K562 (cell line): ENCODE measurements at regions not wholly inside any gene's neighbourhood (a gene's known extent, or its start where the extent isn't known, plus 50 kb on each side); places are given as distances from the start of the nearest gene placed in this dataset.

Experiments used
- ATAC-seq: fragments of 200-7000 bp; cut with Tn5 transposase; 3 replicates; pipeline ENCODE4 v1.9.1; 2020; ENCODE audit warnings: moderate library complexity
- BruUV-seq: library from RNA; stranded (reverse); fragments of 400-500 nt; replicated peaks from 2 replicates; lab custom pipeline; 2021; lab: Mats Ljungman, UMichigan
- CTCF ChIA-PET: fragments of 300-600 bp; formaldehyde crosslinking; extraction: SDS; loops from one replicate; lab custom pipeline; 2021; ENCODE audit warnings: low intra/inter-chr PET ratio; lab: Yijun Ruan, JAX
- POLR2A ChIA-PET: fragments of 300-600, 350-650 bp; sonication (Branson Sonifier 250); formaldehyde crosslinking; extraction: SDS; loops from one replicate; lab custom pipeline; 2021; ENCODE audit warnings: antibody characterized with exemption, inconsistent platforms; lab: Yijun Ruan, JAX
- DNase-seq, 4 experiments: peaks; one replicate each; pipeline versions ENCODE4 v3.0.0 to v3.0.0-alpha.2; 2011 to 2018; ENCODE audit warnings: low spot score in 3 of 4, mixed read lengths in 3 of 4; ENCODE audit errors: extremely low read depth in 1 of 4
- FAIRE-seq: peaks from 2 replicates; lab custom pipeline; 2011; peaks lifted over from hg19 to GRCh38; lab: Jason Lieb, UNC
- H2AFZ ChIP-seq: 2 replicates; pipeline ENCODE4 v1.6.0; 2011; ENCODE audit warnings: low read depth, low read length, control low read depth, inconsistent platforms
- H3K27ac ChIP-seq: fragments of 200-600 bp; 3 replicates; pipeline ENCODE4 v1.8.0; 2011; ENCODE audit warnings: low read depth, mild to moderate bottlenecking, control low read depth, inconsistent platforms, low read length, moderate library complexity, mixed read lengths; ENCODE audit errors: extremely low read depth
- H3K27me3 ChIP-seq, 2 experiments: fragments of 300-600 bp in 1 of 2; 2 replicates in 1 of 2; 3 replicates in 1 of 2; pipeline versions ENCODE4 v1.6.0 to v1.8.0; 2011; ENCODE audit warnings: inconsistent platforms in 2 of 2, low read length in 2 of 2, mild to moderate bottlenecking in 1 of 2, mixed read lengths in 1 of 2, moderate library complexity in 1 of 2; ENCODE audit not compliant: control insufficient read depth in 2 of 2, insufficient read depth in 2 of 2
- H3K36me3 ChIP-seq: fragments of 300-600 bp; 3 replicates; pipeline ENCODE4 v1.8.0; 2011; ENCODE audit warnings: mild to moderate bottlenecking, low read length, inconsistent platforms; ENCODE audit not compliant: control insufficient read depth, insufficient read depth
- H3K4me1 ChIP-seq, 2 experiments: fragments of 200-600 bp in 1 of 2; replicated peaks in 1 of 2; 2 replicates in 1 of 2; 3 replicates in 1 of 2; pipeline versions ENCODE4 v1.5.1 to v1.8.0; 2011; ENCODE audit warnings: inconsistent platforms in 2 of 2, low read length in 2 of 2, mild to moderate bottlenecking in 1 of 2, mixed read lengths in 1 of 2, moderate library complexity in 1 of 2; ENCODE audit not compliant: control insufficient read depth in 2 of 2, insufficient read depth in 2 of 2
- H3K4me2 ChIP-seq: 2 replicates; pipeline ENCODE4 v1.6.1; 2011; ENCODE audit warnings: low read length, control low read depth, inconsistent platforms, mixed read lengths; ENCODE audit not compliant: insufficient read depth
- H3K4me3 ChIP-seq: fragments of 200-600 bp; sonication (generic), shearing (Covaris generic); 2 replicates; pipeline ENCODE4 v1.5.1; 2016; ENCODE audit warnings: control low read depth, inconsistent platforms
- H3K79me2 ChIP-seq: fragments of 200-600 bp; 3 replicates; pipeline ENCODE4 v1.8.0; 2011; ENCODE audit warnings: low read length, inconsistent platforms; ENCODE audit not compliant: control insufficient read depth, insufficient read depth
- H3K9ac ChIP-seq, 2 experiments: 2 replicates each; pipeline versions ENCODE4 v1.6.0 to v1.6.1; 2011; ENCODE audit warnings: low read depth in 2 of 2, low read length in 2 of 2, control low read depth in 1 of 2, inconsistent platforms in 1 of 2, mild to moderate bottlenecking in 1 of 2, mixed read lengths in 1 of 2; ENCODE audit not compliant: insufficient read depth in 1 of 2
- H3K9me1 ChIP-seq: one replicate; pipeline ENCODE4 v1.6.0; 2011; ENCODE audit warnings: inconsistent platforms, mild to moderate bottlenecking, low read length, moderate library complexity; ENCODE audit not compliant: control insufficient read depth, insufficient read depth
- H3K9me3 ChIP-seq: replicated peaks from 2 replicates; pipeline ENCODE4 v1.5.1; 2011; ENCODE audit warnings: low read depth, low read length, inconsistent platforms; ENCODE audit not compliant: control insufficient read depth, insufficient read depth
- H4K20me1 ChIP-seq: replicated peaks from 2 replicates; pipeline ENCODE4 v1.6.1; 2011; ENCODE audit warnings: low read length, inconsistent platforms, mixed read lengths; ENCODE audit not compliant: control insufficient read depth, insufficient read depth
- EWSR1 ChIP-seq: fragments of 450-650 bp; IDR thresholded peaks from 2 replicates; pipeline ENCODE4 v1.6.1; 2018; ENCODE audit warnings: borderline replicate concordance, mild to moderate bottlenecking, low read depth, moderate library complexity; ENCODE audit not compliant: partially characterized antibody
- FOXA1 ChIP-seq: fragments of 450-650 bp; IDR thresholded peaks from 2 replicates; pipeline ENCODE4 v1.6.1; 2016; ENCODE audit warnings: mild to moderate bottlenecking, borderline replicate concordance
- KDM4B ChIP-seq, 2 experiments: fragments of 450-650 bp in 1 of 2; sonication (generic) in 1 of 2; IDR thresholded peaks; 2 replicates each; pipeline ENCODE4 v1.6.1; 2016 to 2017; ENCODE audit warnings: borderline replicate concordance in 2 of 2, antibody characterized with exemption in 1 of 2, low read depth in 1 of 2, mild to moderate bottlenecking in 1 of 2
- NCOA1 ChIP-seq: fragments of 450-650 bp; IDR thresholded peaks from 2 replicates; pipeline ENCODE4 v1.6.1; 2016; ENCODE audit warnings: low read depth
- NCOR1 ChIP-seq: fragments of 450-650 bp; IDR thresholded peaks from 2 replicates; pipeline ENCODE4 v1.6.1; 2016; ENCODE audit warnings: mild to moderate bottlenecking, moderate library complexity
- NR4A1 ChIP-seq, 2 experiments: fragments of 250-450 bp in 1 of 2; fragments of 450-650 bp in 1 of 2; sonication (Bioruptor Pico) in 1 of 2; IDR thresholded peaks; 2 replicates each; pipeline versions ENCODE4 v1.4.0 to v1.6.1; 2016 to 2020; ENCODE audit warnings: mild to moderate bottlenecking in 2 of 2, missing compliant biosample characterization in 1 of 2, missing genetic modification characterization in 1 of 2, moderate library complexity in 1 of 2
- NUFIP1 ChIP-seq: fragments of 450-650 bp; IDR thresholded peaks from 2 replicates; pipeline ENCODE4 v1.6.1; 2018; ENCODE audit not compliant: partially characterized antibody
- PTTG1 ChIP-seq: fragments of 450-650 bp; IDR thresholded peaks from 2 replicates; pipeline ENCODE4 v1.6.1; 2016; ENCODE audit warnings: low read depth, mild to moderate bottlenecking, missing genetic modification characterization, missing compliant biosample characterization
- RB1 ChIP-seq: fragments of 450-650 bp; IDR thresholded peaks from 2 replicates; pipeline ENCODE4 v1.6.1; 2017; ENCODE audit warnings: low read depth, mild to moderate bottlenecking
- ZNF239 ChIP-seq: fragments of 250-450 bp; sonication (Bioruptor Pico); IDR thresholded peaks from 2 replicates; pipeline ENCODE4 v1.4.0; 2020; ENCODE audit warnings: mild to moderate bottlenecking
- ZNF696 ChIP-seq: fragments of 250-450 bp; sonication (Bioruptor Pico); conservative IDR thresholded peaks from 2 replicates; pipeline ENCODE4 v1.4.0; 2020; ENCODE audit warnings: mild to moderate bottlenecking, moderate library complexity
- WGBS: fragments of 100-300 bp; shearing (Covaris generic); methylation state at CpG from one replicate; pipeline ENCODE4 v1.1.6; 2016; ENCODE audit warnings: low coverage, mixed read lengths; ENCODE audit not compliant: insufficient coverage; ENCODE audit errors: missing lambda C conversion rate; 5-methylcytosine and 5-hydroxymethylcytosine counted together
- in situ Hi-C: fragments of 300-500 bp; cut with MboI; formaldehyde crosslinking; loops from 4 replicates; pipeline ENCODE4 v1.15.0; 2018; ENCODE audit warnings: inconsistent platforms, mixed read lengths
- intact Hi-C: fragments of 100-400 bp; cut with micrococcal nuclease; formaldehyde crosslinking; loops from 2 replicates; pipeline ENCODE4 v1.14.2; 2022
- TF ChIP-seq, protein P1 (sequence below): fragments of 250-450 bp; sonication (Bioruptor Pico); IDR thresholded peaks from 2 replicates; pipeline ENCODE4 v1.5.0; 2021
- TF ChIP-seq, protein P2 (sequence below): sonication (generic); IDR thresholded peaks from 2 replicates; pipeline ENCODE4 v1.6.1; 2016

DNA sequence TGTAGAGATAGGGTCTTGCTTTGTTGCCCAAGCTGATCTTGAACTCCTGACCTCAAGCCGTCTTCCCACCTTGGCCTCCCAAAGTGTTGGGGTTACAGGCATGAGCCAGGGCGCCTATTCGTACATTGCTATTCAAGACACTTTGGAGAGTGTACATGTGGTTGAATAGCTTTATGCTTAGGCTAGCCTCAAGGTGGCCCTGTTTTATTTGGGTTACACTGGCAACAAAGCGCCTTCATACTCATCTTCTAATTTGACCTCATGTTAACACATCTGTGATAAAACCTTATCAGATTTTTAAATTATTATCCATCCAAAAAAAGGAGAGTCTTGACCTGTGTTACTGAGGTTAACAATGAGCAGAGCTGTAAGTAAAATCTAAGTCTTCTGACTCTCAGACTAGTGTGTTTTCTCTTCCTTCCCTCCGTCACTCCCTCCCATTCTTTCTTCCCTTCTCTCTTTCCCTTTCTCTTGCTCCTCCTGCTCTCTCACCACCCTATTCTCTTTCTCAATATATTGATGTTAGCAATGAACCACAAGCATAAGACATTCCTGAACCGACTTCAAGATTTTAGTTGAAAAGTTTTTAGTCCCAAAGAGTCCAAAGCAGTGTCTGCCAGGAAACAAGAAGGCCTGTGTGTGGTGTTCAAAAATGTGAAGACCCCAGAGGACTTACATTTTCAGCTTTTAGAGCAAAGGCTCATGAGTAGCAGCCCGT, 603.7 kb upstream of the CFAP20DC start:
- no peaks in the 10 kb centered on the region for H4K20me1 ChIP-seq
- no peak overlapping the region for H2AFZ ChIP-seq
- no peaks in the 10 kb centered on the region for H3K27me3 ChIP-seq
- H3K4me2 ChIP-seq, result no peak overlapping the region
- CTCF ChIA-PET, result no interaction called here
- H3K27ac ChIP-seq, result no peak overlapping the region
- intact Hi-C loops, result no loop called here
- H3K79me2 ChIP-seq, result no peaks in the 10 kb centered on the region
- no peak for TF ChIP-seq PTTG1 (tag)
- TF ChIP-seq KDM4B (IDR thresholded peaks at IDR 0.05; ENCODE audit: borderline replicate concordance in 2 of 2, low read depth in 1 of 2), result no peak
- no peak for TF ChIP-seq EWSR1
- no peak for TF ChIP-seq FOXA1
- no peak for TF ChIP-seq ZNF239 (CRISPR knock-in tag)
- no peak for TF ChIP-seq NCOR1
- TF ChIP-seq NCOA1, result no peak
- TF ChIP-seq NR4A1 (CRISPR knock-in tag; IDR thresholded peaks at IDR 0.05), result no peak
- no peak for TF ChIP-seq NR4A1 (tag; IDR thresholded peaks at IDR 0.05)
- no peak for TF ChIP-seq RB1
- no peak for TF ChIP-seq NUFIP1
- TF ChIP-seq, protein P1, sequence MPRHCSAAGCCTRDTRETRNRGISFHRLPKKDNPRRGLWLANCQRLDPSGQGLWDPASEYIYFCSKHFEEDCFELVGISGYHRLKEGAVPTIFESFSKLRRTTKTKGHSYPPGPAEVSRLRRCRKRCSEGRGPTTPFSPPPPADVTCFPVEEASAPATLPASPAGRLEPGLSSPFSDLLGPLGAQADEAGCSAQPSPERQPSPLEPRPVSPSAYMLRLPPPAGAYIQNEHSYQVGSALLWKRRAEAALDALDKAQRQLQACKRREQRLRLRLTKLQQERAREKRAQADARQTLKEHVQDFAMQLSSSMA (CRISPR knock-in tag), result no peak
- TF ChIP-seq, protein P2, sequence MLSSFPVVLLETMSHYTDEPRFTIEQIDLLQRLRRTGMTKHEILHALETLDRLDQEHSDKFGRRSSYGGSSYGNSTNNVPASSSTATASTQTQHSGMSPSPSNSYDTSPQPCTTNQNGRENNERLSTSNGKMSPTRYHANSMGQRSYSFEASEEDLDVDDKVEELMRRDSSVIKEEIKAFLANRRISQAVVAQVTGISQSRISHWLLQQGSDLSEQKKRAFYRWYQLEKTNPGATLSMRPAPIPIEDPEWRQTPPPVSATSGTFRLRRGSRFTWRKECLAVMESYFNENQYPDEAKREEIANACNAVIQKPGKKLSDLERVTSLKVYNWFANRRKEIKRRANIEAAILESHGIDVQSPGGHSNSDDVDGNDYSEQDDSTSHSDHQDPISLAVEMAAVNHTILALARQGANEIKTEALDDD, result no peak
- TF ChIP-seq ZNF696 (CRISPR knock-in tag), result no peak
- TF ChIP-seq, all 486 proteins: peak for 0
- no peaks in the 10 kb centered on the region for H3K4me1 ChIP-seq
- H3K9me3 ChIP-seq, result no peaks in the 10 kb centered on the region
- in situ Hi-C loops, result no loop called here
- H3K9ac ChIP-seq, result no peak overlapping the region
- POLR2A ChIA-PET, result no interaction called here
- no peak for FAIRE-seq
- no peaks in the 10 kb centered on the region for H3K36me3 ChIP-seq
- no peaks in the 10 kb centered on the region for H3K9me1 ChIP-seq
- no peak overlapping the region for H3K4me3 ChIP-seq
- no peak for ATAC-seq
- BruUV-seq, result no TSS peak
- 22% methylated on average over 6 of the region's 7 CpGs for WGBS
- DNase-seq, result no peak
